SU-DHL-6 (cell line): ENCODE measurements at regions not wholly inside any gene's neighbourhood (a gene's known extent, or its start where the extent isn't known, plus 50 kb on each side); places are given as distances from the start of the nearest gene placed in this dataset.

Experiments
- EZH2phosphoT487 ChIP-seq: fragments of 200-600 bp; sonication (generic), shearing (Covaris generic); conservative IDR thresholded peaks from 2 replicates; pipeline ENCODE4 v1.6.1; 2018; ENCODE audit warnings: mild to moderate bottlenecking, antibody characterized with exemption, low read length, moderate library complexity, mixed read lengths
- TF ChIP-seq, protein P1 (sequence below): fragments of 200-600 bp; sonication (generic); IDR thresholded peaks from one replicate; pipeline ENCODE4 v1.5.1; 2017; ENCODE audit warnings: antibody characterized with exemption, mild to moderate bottlenecking, low read length, moderate library complexity; ENCODE audit not compliant: insufficient read depth, poor library complexity, severe bottlenecking

DNA sequence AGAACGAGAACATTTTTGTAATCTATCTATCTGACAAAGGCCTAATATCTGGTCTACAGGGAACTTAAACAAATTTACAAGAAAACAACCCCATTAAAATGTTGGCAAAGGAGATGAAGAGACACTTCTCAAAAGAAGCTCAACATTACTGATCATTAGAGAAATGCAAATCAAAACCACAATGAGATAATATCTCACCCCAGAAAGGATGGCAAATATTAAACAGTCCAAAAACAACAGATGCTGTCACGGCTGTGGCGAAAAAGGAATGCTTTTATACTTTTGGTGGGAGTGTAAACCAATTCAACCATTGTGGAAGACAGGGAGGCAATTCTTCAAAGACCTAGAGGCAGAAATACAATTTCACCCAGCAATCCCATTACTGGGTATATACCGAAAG, 2284.8 kb downstream of the ARAP2 start:
- TF ChIP-seq, protein P1, sequence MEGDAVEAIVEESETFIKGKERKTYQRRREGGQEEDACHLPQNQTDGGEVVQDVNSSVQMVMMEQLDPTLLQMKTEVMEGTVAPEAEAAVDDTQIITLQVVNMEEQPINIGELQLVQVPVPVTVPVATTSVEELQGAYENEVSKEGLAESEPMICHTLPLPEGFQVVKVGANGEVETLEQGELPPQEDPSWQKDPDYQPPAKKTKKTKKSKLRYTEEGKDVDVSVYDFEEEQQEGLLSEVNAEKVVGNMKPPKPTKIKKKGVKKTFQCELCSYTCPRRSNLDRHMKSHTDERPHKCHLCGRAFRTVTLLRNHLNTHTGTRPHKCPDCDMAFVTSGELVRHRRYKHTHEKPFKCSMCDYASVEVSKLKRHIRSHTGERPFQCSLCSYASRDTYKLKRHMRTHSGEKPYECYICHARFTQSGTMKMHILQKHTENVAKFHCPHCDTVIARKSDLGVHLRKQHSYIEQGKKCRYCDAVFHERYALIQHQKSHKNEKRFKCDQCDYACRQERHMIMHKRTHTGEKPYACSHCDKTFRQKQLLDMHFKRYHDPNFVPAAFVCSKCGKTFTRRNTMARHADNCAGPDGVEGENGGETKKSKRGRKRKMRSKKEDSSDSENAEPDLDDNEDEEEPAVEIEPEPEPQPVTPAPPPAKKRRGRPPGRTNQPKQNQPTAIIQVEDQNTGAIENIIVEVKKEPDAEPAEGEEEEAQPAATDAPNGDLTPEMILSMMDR: no peak
- no peak for TF ChIP-seq EZH2phosphoT487
